DND-41 (cell line): ENCODE measurements at regions not wholly inside any gene's neighbourhood (a gene's known extent, or its start where the extent isn't known, plus 50 kb on each side); places are given as distances from the start of the nearest gene placed in this dataset.

Experiments
- ATAC-seq: fragments of 200-7000 bp; cut with Tn5 transposase; 3 replicates; pipeline ENCODE4 v1.9.1; 2021; ENCODE audit warnings: low read depth; ENCODE audit not compliant: insufficient read depth
- DNase-seq: peaks from one replicate; pipeline ENCODE4 v3.0.0-alpha.2; 2020
- H2AFZ ChIP-seq: 2 replicates; pipeline ENCODE4 v1.6.0; 2012; ENCODE audit warnings: low read depth, low read length
- H3K27ac ChIP-seq: 2 replicates; pipeline ENCODE4 v1.5.1; 2012; ENCODE audit warnings: low read length, inconsistent platforms
- H3K27me3 ChIP-seq: fragments of 200-600 bp; sonication (generic); 2 replicates; pipeline ENCODE4 v1.6.0; 2012; ENCODE audit warnings: low read length, mild to moderate bottlenecking, inconsistent platforms; ENCODE audit not compliant: insufficient read depth, poor library complexity
- H3K36me3 ChIP-seq: 2 replicates; pipeline ENCODE4 v1.5.1; 2012; ENCODE audit warnings: low read length, inconsistent platforms; ENCODE audit not compliant: insufficient read depth
- H3K4me1 ChIP-seq: 2 replicates; pipeline ENCODE4 v1.5.1; 2012; ENCODE audit warnings: mild to moderate bottlenecking, low read length; ENCODE audit not compliant: insufficient read depth
- H3K4me2 ChIP-seq: 2 replicates; pipeline ENCODE4 v1.6.0; 2012; ENCODE audit warnings: mild to moderate bottlenecking, moderate library complexity, low read length, inconsistent platforms; ENCODE audit not compliant: insufficient read depth
- H3K4me3 ChIP-seq, 2 experiments: fragments of 200-600 bp in 1 of 2; shearing (Covaris generic) in 1 of 2; 2 replicates each; pipeline ENCODE4 v1.5.1; 2012 to 2016; ENCODE audit warnings: inconsistent platforms in 2 of 2, low read length in 2 of 2, mild to moderate bottlenecking in 2 of 2, low read depth in 1 of 2, moderate library complexity in 1 of 2
- H3K79me2 ChIP-seq: 2 replicates; pipeline ENCODE4 v1.6.0; 2012; ENCODE audit warnings: low read length, inconsistent platforms; ENCODE audit not compliant: insufficient read depth
- H3K9ac ChIP-seq: 2 replicates; pipeline ENCODE4 v1.6.0; 2012; ENCODE audit warnings: low read depth, mild to moderate bottlenecking, inconsistent platforms, low read length, moderate library complexity
- H3K9me3 ChIP-seq: 2 replicates; pipeline ENCODE4 v1.5.1; 2012; ENCODE audit warnings: low read length, moderate library complexity, mild to moderate bottlenecking, inconsistent platforms; ENCODE audit not compliant: insufficient read depth, severe bottlenecking
- H4K20me1 ChIP-seq: 2 replicates; pipeline ENCODE4 v1.6.0; 2012; ENCODE audit warnings: low read length; ENCODE audit not compliant: insufficient read depth
- CTCF ChIP-seq: IDR thresholded peaks from 2 replicates; pipeline ENCODE4 v1.5.1; 2012; ENCODE audit warnings: borderline replicate concordance, low read length, moderate library complexity, mild to moderate bottlenecking; ENCODE audit not compliant: poor library complexity, severe bottlenecking; ENCODE audit errors: extremely low read depth
- EZH2 ChIP-seq: IDR thresholded peaks from 3 replicates; pipeline ENCODE4 v1.6.1; 2012; ENCODE audit warnings: borderline replicate concordance, low read depth, mild to moderate bottlenecking, moderate library complexity, low read length, inconsistent platforms; ENCODE audit not compliant: severe bottlenecking

GRCh38 chr6:110528101-110528929 lies 51.9 kb upstream of the SLC22A16 start:
- TF ChIP-seq CTCF, result peak; percentile 90
- TF ChIP-seq EZH2, result no peak
- H3K36me3 ChIP-seq, result no peaks in the 10 kb centered on the region
- ATAC-seq, result peak; percentile 84
- H2AFZ ChIP-seq, result no peak overlapping the region
- H3K9me3 ChIP-seq, result no peaks in the 10 kb centered on the region
- no peaks in the 10 kb centered on the region for H3K27me3 ChIP-seq
- H4K20me1 ChIP-seq, result no peaks in the 10 kb centered on the region
- no peak overlapping the region for H3K27ac ChIP-seq
- no peak overlapping the region for H3K9ac ChIP-seq
- H3K4me1 ChIP-seq, result no peaks in the 10 kb centered on the region
- H3K4me2 ChIP-seq, result no peak overlapping the region
- H3K4me3 ChIP-seq, result no peak overlapping the region
- DNase-seq, result peak; percentile 61
- no peaks in the 10 kb centered on the region for H3K79me2 ChIP-seq

- H3K27me3 ChIP-seq, result no peaks in the 10 kb centered on the region
- no peak for DNase-seq
- TF ChIP-seq CTCF, result no peak
- TF ChIP-seq EZH2, result no peak
- H3K9ac ChIP-seq, result no peak overlapping the region
- H4K20me1 ChIP-seq, result no peaks in the 10 kb centered on the region
- H3K36me3 ChIP-seq, result no peaks in the 10 kb centered on the region
- no peak overlapping the region for H3K4me3 ChIP-seq
- H3K4me1 ChIP-seq, result no peaks in the 10 kb centered on the region
- no peak overlapping the region for H2AFZ ChIP-seq
- H3K27ac ChIP-seq, result no peak overlapping the region
- no peaks in the 10 kb centered on the region for H3K9me3 ChIP-seq
- H3K79me2 ChIP-seq, result no peaks in the 10 kb centered on the region
- ATAC-seq, result no peak
- H3K4me2 ChIP-seq, result no peak overlapping the region
Observed at GRCh38 chr6:110527516-110527915, 51.1 kb upstream of the SLC22A16 start.

- ATAC-seq (no peak), DNase-seq (no peak)
- Histone ChIP-seq H2AFZ (no peak overlapping the region), H3K36me3 (no peaks in the 10 kb centered on the region), H3K4me1 (no peaks in the 10 kb centered on the region), H3K4me2 (no peak overlapping the region), H3K4me3 (no peak overlapping the region), H3K9me3 (no peaks in the 10 kb centered on the region), H3K9ac (no peak overlapping the region), H3K27me3 (no peaks in the 10 kb centered on the region), H3K79me2 (no peaks in the 10 kb centered on the region), H4K20me1 (no peaks in the 10 kb centered on the region), H3K27ac (no peak overlapping the region)
- TF ChIP-seq EZH2 (no peak), CTCF (no peak)
Observed at GRCh38 chr6:110526726-110527125, 50.3 kb upstream of the SLC22A16 start.
